Fibroblast of the aortic adventitia (primary cell): ENCODE measurements at regions not wholly inside any gene's neighbourhood (a gene's known extent, or its start where the extent isn't known, plus 50 kb on each side); places are given as distances from the start of the nearest gene placed in this dataset.
A peak's percentile ranks its signal among the peaks of the same experiment; 100 is the strongest.

ENCODE experiments used
- DNase-seq: peaks from one replicate; pipeline ENCODE4 v3.0.0-alpha.2; 2010; ENCODE audit warnings: low read depth
- H3K4me3 ChIP-seq: 2 replicates; pipeline ENCODE4 v1.5.1; 2011; ENCODE audit warnings: low read depth, mild to moderate bottlenecking, control low read depth, low read length, moderate library complexity
- TF ChIP-seq, protein P1 (sequence below): IDR thresholded peaks from 2 replicates; pipeline ENCODE4 v1.5.1; 2011; ENCODE audit warnings: mild to moderate bottlenecking, low read length, control low read depth, inconsistent platforms; ENCODE audit not compliant: insufficient read depth

GRCh38 chr10:21031232-21031795, 134.2 kb upstream of the NEBL start:
- DNase-seq: no peak
- TF ChIP-seq, protein P1, sequence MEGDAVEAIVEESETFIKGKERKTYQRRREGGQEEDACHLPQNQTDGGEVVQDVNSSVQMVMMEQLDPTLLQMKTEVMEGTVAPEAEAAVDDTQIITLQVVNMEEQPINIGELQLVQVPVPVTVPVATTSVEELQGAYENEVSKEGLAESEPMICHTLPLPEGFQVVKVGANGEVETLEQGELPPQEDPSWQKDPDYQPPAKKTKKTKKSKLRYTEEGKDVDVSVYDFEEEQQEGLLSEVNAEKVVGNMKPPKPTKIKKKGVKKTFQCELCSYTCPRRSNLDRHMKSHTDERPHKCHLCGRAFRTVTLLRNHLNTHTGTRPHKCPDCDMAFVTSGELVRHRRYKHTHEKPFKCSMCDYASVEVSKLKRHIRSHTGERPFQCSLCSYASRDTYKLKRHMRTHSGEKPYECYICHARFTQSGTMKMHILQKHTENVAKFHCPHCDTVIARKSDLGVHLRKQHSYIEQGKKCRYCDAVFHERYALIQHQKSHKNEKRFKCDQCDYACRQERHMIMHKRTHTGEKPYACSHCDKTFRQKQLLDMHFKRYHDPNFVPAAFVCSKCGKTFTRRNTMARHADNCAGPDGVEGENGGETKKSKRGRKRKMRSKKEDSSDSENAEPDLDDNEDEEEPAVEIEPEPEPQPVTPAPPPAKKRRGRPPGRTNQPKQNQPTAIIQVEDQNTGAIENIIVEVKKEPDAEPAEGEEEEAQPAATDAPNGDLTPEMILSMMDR: no peak
- no peak overlapping the region for H3K4me3 ChIP-seq

DNA sequence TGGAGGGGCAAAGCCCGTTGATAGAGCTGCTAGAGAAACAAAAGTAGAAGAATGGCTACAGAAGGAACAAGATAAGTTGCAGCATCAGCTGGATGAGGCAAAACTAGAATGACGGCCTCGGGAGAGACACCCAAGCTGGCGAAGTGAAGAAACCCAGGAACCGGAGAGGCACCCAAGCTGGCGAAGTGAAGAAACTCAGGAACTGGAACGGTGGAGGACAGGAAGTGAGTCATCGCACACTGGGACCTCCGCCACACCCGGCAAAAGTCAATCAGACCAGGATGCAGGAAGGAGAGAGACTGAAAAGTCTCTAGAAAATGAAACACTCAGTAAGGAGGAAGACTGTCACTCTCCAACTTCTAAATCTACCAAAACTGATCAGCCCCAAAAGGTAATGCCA, 133.0 kb upstream of the NEBL start:
- no peak overlapping the region for H3K4me3 ChIP-seq
- TF ChIP-seq, protein P1: no peak
- DNase-seq: no peak

DNA sequence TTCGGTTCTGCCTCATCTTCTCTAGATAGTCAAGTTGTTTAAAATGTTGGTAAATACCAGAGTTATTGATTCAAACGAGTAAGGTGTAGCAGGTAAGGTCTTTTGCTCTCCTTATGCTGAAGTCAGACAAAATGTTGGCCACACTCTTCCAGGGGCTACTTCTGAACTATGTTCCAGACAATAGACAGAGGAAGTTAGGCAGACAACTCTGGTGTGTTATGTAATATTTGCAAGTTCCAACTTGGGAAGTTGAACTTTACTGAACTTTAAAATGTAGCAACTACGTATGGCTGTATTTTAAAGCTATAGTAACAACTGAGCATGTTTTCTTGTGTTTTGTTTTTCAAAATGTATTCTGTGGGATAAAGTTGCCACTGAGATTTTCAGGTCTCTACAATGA, 125.7 kb upstream of the NEBL start:
- DNase-seq: no peak
- TF ChIP-seq, protein P1: no peak
- H3K4me3 ChIP-seq: no peak overlapping the region

DNA sequence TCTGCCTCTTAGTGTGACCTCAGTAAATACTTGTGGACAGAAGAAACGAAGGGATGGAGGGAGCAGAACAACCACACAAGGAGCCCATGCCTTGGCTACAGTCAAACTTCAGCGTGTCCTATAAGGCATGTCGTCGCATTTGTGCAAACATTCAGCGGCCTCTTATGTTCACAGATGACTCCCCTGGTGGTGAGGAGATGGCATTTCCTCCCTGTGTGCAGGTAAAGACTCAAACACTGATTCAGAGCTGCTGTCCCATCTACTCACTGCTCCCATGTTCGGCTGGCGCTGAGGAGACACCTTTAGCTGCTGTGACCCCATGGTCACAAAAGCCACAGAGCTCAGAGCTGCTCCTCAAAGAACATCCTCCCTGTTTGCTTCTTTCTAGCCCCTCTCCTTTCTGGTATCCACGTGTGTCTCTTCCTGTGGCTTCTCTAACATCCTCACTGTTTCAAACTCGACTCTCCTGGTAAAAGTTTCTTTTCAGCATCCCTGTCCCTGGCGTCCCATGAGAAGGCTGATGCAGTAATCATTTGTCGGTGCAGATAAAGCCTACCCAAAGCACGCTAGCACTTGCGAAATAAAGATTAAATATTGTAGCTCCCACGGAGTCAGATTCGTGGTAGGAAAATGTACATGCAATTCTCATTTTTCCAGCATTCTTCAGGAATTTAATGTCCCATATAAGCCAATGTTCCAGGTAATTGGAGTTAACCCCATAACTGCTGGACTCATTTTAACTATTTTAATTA, 124.9 kb upstream of the NEBL start:
- TF ChIP-seq, protein P1: no peak
- DNase-seq: no peak

DNA sequence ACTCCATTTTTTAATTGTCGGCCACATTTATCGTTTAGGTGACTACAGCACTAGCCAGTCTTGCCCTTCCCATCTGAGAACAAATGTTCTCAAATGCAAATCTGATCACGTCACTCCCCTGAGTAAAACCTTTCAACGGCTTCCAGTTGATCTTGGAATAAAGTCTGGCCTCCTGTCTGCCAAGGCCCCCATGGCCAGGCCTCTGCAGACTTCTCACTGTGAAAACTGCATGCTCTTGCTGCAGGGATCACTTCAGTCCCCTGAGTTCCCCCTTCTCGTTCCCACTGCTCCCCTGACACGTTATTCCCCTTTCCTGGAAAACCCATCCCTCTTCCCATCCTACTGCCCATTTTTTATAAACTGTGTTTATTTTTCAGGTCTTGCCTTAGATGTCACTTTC, 124.1 kb upstream of the NEBL start:
- TF ChIP-seq, protein P1: no peak
- DNase-seq: no peak
- H3K4me3 ChIP-seq: no peak overlapping the region

More for the DNA sequence above, 124.9 kb upstream of the NEBL start:
- no peak overlapping the region for H3K4me3 ChIP-seq

GRCh38 chr10:21020545-21020944, 123.4 kb upstream of the NEBL start:
- H3K4me3 ChIP-seq: no peak overlapping the region
- TF ChIP-seq, protein P1: peak; percentile 20
- no peak for DNase-seq

GRCh38 chr10:21019436-21019835, 122.3 kb upstream of the NEBL start:
- no peak for DNase-seq
- TF ChIP-seq, protein P1: no peak
- H3K4me3 ChIP-seq: no peak overlapping the region
